ENCODE measurements at regions not wholly inside any gene's neighbourhood (a gene's known extent, or its start where the extent isn't known, plus 50 kb on each side); places are given as distances from the start of the nearest gene placed in this dataset.
"Not testable (repeated sequence)": the region's sequence is repeated elsewhere in the genome, so short reads cannot be mapped to it uniquely, and the experiment has no call there.

DNA sequence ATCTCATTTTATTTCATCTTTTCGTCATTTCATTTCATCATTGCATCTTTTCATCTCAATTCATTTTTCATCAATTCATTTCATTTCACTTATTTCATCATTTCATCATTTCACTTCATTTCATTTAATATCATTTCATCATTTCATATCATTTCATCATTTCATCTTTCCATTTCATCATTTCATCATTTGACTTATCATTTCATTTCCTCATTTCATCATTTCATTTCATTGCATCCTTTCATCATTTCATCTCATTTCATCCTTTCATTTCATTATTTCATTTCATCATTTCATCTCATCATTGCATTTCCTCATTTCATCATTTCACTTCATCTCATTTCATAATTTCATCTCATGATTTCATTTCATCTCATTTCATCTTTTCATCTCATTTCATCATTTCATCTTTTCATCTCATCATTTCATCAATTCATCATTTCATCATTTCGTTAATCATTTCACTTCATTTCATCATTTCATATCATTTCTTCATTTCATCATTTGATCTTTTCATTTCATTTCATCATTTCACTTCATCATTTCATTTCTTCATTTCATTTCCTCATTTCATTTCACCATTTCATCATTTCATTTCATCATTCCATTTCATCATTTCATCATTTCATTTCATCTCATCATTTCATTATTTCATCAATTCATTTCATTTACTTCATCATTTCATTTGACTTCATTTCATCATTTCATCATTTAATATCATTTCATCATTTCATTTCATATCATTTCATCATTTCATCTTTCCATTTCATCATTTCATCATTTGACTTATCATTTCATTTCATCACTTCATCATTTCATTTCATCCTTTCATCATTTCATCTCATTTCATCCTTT, 176.2 kb downstream of the ZNF92 start:
- not testable (repeated sequence) for DNase-seq (ENCODE audit: low read depth); H3K27me3 ChIP-seq (ENCODE audit: control insufficient read depth, insufficient read depth, low read length); H3K36me3 ChIP-seq (ENCODE audit: control insufficient read depth, insufficient read depth, low read length); FAIRE-seq; H3K4me3 ChIP-seq (ENCODE audit: low read depth, low read length)

DNA sequence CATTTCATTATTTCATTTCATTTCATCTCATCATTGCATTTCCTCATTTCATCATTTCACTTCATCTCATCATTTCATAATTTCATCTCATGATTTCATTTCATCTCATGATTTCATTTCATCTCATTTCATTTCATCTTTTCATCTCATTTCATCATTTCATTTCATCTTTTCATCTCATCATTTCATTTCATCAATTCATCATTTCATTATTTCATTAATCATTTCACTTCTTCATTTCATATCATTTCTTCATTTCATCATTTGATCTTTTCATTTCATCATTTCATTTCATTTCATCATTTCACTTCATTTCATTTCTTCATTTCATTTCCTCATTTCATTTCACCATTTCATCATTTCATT, 176.8 kb downstream of the ZNF92 start:
- not testable (repeated sequence) for H3K4me3 ChIP-seq (ENCODE audit: low read depth, low read length); H3K27me3 ChIP-seq (ENCODE audit: control insufficient read depth, insufficient read depth, low read length); H3K36me3 ChIP-seq (ENCODE audit: control insufficient read depth, insufficient read depth, low read length); DNase-seq (ENCODE audit: low read depth); FAIRE-seq

DNA sequence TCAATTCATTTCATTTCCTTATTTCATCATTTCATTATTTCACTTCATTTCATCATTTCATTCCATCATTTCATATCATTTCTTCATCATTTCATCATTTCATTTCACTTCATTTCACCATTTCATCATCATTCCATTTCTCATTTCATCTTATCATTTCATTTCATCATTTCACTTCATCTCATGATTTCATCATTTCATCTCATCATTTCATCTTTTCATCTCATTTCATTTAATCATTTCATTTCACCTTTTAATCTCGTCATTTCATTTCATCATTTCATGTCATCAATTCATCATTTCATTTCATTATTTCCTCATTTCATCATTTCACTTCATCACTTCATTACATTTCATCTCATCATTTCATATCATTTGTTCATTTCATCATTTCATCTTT, 177.4 kb downstream of the ZNF92 start:
- not testable (repeated sequence) for FAIRE-seq; H3K36me3 ChIP-seq (ENCODE audit: control insufficient read depth, insufficient read depth, low read length); H3K4me3 ChIP-seq (ENCODE audit: low read depth, low read length); H3K27me3 ChIP-seq (ENCODE audit: control insufficient read depth, insufficient read depth, low read length); DNase-seq (ENCODE audit: low read depth)

DNA sequence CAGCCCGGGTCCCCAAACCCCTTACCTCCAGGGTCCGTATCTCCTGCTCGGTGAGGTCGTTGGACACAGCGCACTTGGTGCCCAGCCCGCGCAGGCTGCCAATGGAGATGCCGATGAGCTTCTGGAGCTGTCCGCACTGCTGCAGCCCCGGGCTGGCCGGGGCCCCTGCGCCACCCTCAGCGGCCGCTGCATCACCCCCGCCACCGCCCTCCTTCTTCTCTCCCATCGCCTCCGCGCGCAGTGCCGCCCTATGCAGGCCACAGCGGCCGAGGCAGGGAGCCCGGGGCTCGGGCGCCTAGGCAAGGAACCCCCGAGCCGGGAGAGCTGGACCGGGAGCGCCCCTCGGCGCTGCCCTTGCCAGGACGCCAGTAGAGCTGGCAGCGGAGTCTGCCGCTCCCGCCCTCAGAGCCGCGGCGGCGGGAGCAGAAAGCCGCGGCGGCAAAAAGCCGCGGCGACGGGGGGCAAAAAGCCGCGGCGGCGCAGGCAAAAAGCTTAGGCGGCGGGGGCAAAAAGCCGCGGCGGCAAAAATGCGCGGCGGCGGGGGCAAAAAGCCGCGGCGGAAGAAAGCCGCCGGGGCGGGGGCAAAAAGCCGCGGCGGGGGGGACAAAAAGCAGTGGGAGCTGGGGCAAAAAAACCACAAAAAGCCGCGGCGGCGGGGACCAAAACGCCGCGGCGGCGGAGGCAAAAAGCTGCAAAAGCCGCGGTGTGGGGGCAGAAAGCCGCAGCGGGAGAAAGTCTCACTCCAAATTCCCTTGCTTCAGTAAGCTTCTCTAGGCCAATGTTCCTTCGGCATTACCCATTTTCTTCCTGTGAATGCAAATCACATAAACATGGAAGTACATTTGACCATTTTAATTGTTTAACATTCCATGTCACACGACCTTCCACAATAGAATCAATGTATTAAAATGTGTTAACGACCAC, 181.2 kb downstream of the ZNF92 start:
- not testable (repeated sequence) for FAIRE-seq; DNase-seq (ENCODE audit: low read depth); H3K4me3 ChIP-seq (ENCODE audit: low read depth, low read length); H3K27me3 ChIP-seq (ENCODE audit: control insufficient read depth, insufficient read depth, low read length); H3K36me3 ChIP-seq (ENCODE audit: control insufficient read depth, insufficient read depth, low read length)

DNA sequence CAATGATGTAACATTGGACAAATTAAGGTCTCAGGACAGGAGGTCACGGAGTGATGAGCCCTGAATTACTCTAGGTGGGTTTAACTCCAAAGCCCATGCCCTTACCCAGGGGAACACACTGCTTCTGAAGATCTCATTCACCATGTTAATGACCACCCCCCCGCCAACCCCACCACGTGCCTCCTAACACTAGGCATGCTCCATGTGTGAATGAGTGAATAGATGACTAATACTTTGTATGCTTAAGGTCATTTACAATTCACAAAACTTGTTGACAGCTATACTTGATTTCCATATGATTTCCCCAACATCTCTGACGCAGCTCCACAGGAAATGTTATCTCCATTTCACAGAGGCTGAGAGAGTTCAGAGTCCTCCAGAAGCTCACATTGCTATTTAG, 184.9 kb downstream of the ZNF92 start:
- not testable (repeated sequence) for H3K4me3 ChIP-seq (ENCODE audit: low read depth, low read length); H3K36me3 ChIP-seq (ENCODE audit: control insufficient read depth, insufficient read depth, low read length); H3K27me3 ChIP-seq (ENCODE audit: control insufficient read depth, insufficient read depth, low read length); FAIRE-seq
- peak; percentile 91 for DNase-seq (ENCODE audit: low read depth)

DNA sequence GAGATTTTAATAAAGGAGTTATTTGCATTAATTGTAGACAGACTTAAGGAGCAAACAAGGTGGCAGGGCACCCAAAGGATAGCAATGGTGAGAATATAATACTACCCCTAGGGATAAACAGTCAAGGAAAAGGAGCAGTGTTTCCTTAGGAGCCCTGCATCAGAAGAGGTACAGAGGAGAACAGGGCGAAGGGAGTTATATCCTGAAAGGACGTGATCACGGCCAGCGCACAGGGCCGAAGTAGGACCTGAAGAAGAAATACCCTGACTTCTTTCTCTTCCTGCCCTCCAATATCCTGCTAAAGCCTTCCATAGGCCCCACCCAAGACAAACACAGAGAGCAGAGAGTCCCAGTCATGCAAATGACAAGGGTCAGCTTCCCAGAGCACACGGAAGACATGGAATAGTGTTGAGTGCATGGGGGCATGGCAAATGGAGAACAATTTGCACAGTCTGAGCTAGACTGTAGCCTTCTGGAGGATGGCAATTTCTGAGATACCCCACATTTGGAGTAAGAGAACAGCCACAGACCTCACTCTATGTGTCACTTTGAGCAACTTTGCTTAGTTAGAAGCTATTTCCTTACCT, 188.2 kb downstream of the ZNF92 start:
- not testable (repeated sequence) for DNase-seq (ENCODE audit: low read depth); H3K4me3 ChIP-seq (ENCODE audit: low read depth, low read length); H3K36me3 ChIP-seq (ENCODE audit: control insufficient read depth, insufficient read depth, low read length); H3K27me3 ChIP-seq (ENCODE audit: control insufficient read depth, insufficient read depth, low read length); FAIRE-seq

DNA sequence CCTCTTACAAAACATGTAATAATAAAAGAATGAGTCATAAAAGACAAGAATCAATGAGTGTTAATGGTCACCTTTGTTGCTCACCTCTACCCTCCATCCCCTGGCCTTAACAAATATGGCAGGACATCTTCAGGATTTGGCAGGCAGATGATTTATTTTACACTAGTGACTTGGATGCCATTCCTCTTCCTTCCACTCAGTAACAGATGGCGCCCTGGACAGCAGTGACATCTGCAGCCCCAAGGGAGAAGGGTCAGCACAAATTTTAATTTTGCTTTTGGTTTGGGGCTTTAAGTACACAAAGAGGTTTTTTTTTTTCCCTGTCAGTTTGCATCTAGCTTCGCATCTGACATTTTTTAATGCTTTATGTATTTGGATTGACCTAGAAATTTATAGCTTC, 188.9 kb downstream of the ZNF92 start:
- DNase-seq (ENCODE audit: low read depth); H3K27me3 ChIP-seq (ENCODE audit: control insufficient read depth, insufficient read depth, low read length); H3K36me3 ChIP-seq (ENCODE audit: control insufficient read depth, insufficient read depth, low read length); H3K4me3 ChIP-seq (ENCODE audit: low read depth, low read length); FAIRE-seq: not testable (repeated sequence)

DNA sequence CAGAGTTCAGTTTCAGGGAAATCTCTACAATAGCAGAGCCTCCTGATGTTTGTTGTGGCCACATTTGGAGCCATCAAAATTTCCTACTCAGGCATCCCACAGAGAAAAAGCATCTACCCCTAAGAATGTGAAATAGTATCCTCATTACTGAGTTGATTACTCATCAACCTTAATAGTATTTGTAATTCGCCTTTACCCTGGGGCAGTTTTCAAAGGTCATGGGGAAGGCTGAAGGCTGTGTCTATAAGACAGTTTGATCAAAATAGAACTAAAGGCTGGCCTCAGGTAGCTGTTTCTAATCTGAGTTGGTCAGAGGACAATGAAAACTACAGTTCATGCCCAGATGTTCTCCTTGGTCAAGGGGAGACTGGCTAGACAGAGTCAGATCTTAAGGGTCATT, 189.7 kb downstream of the ZNF92 start:
- DNase-seq (ENCODE audit: low read depth); H3K4me3 ChIP-seq (ENCODE audit: low read depth, low read length); H3K27me3 ChIP-seq (ENCODE audit: control insufficient read depth, insufficient read depth, low read length); H3K36me3 ChIP-seq (ENCODE audit: control insufficient read depth, insufficient read depth, low read length); FAIRE-seq: not testable (repeated sequence)

DNA sequence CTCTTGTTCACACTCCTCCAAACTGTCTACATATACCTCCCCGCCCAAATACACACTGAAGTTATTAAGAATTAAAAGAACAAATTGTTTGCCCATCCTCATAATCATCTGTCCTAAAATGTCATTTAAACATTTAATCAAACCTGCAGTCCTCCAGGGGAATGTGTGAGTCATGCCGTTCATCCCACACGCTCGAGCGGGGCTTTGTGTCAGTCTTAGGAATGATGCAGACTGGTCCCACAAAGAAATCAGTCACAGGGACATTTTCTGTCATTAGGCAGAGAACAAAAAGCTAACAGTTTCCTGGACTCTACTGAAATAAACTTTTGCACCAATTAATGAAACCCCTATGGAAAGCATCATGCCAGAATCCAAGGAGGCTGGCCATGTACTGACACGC, 194.6 kb downstream of the ZNF92 start:
- H3K4me3 ChIP-seq (ENCODE audit: low read depth, low read length); FAIRE-seq; DNase-seq (ENCODE audit: low read depth); H3K36me3 ChIP-seq (ENCODE audit: control insufficient read depth, insufficient read depth, low read length); H3K27me3 ChIP-seq (ENCODE audit: control insufficient read depth, insufficient read depth, low read length): not testable (repeated sequence)

DNA sequence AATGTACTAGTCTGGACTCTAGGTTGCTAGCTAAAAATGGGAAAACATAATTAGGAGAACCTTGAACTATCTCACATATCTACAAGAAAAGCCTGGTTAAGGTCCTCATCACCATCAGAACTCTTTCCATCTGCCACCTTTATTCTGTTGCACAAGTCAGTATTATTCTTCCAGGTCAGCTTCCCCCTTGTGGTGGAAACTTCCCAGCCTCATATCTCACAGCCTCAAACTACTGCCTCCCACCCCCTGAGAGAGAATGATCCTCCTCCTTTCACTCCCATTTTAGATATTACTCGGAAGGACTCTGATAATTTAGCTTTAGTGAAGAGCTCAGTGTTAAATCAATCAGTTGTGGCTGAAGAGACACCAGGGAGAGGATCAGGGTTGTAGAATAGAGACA, 197.3 kb downstream of the ZNF92 start:
- not testable (repeated sequence) for DNase-seq (ENCODE audit: low read depth); H3K4me3 ChIP-seq (ENCODE audit: low read depth, low read length); FAIRE-seq; H3K27me3 ChIP-seq (ENCODE audit: control insufficient read depth, insufficient read depth, low read length); H3K36me3 ChIP-seq (ENCODE audit: control insufficient read depth, insufficient read depth, low read length)

DNA sequence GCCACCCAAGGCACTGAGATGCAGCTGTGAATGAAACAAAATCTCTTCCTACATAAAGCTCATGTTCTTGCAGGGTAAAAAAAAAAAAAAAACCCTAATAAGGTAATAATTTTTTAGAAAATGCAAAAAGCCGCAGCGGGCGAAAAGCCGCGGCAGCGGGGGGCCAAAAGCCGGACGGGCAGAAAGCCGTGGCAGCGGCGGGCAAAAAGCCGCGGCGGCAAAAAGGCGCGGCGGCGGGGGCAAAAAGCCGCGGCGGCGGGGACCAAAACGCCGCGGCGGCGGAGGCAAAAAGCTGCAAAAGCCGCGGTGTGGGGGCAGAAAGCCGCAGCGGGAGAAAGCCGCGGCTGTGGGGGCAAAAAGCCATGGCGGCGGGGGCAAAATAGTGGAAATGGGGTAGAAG, 198.9 kb downstream of the ZNF92 start:
- H3K4me3 ChIP-seq (ENCODE audit: low read depth, low read length); H3K36me3 ChIP-seq (ENCODE audit: control insufficient read depth, insufficient read depth, low read length); FAIRE-seq; DNase-seq (ENCODE audit: low read depth); H3K27me3 ChIP-seq (ENCODE audit: control insufficient read depth, insufficient read depth, low read length): not testable (repeated sequence)

DNA sequence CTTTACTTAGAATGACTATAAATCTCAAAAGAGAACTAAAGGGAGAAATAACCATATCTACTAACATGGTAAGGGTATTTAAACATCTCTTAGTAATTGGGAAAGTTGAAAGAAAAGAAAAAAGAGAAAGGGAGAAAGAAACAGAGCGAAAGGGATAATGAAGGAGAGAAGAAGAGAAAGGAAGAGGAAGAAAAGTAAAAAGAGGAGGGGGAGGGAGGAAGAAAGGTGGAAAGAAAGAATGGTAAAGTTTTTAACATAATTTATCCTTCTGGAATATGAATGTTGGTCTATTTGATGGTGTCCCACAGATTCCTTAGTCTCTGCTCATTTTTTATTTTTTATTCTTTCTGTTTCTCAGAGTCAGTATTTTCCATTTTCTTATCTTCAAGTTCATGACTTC, 202.7 kb downstream of the ZNF92 start:
- not testable (repeated sequence) for DNase-seq (ENCODE audit: low read depth); FAIRE-seq; H3K27me3 ChIP-seq (ENCODE audit: control insufficient read depth, insufficient read depth, low read length); H3K4me3 ChIP-seq (ENCODE audit: low read depth, low read length); H3K36me3 ChIP-seq (ENCODE audit: control insufficient read depth, insufficient read depth, low read length)

DNA sequence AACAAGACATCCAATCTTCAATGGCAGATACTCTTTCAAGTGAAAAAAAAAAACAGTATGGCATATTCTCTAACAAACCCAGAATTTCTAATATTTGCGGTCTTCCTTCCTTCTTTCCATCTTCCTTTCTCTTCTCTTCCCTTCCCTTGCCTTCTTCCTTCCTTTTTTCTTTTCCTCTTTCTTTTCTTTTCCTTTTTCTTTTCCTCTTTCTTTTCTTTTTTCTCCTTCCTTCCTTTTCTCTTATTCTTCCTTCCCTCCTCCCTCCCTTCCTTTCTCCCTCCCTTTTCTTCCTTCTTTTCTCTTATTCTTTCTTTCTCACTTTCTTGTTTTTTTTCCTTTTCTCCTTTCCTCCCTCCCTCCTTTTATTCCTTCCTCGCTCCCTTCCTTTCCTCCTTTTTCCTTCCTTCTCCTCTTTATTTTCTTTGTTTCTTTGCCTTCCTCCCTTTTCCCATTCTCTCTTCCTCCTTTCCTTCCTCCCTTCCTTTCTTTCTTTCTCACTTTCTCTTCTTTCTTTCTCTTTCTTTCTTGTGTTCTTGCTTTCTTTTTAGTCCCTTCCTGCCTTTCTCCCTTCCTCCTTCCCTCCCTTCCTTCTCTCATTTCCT, 209.0 kb downstream of the ZNF92 start:
- not testable (repeated sequence) for FAIRE-seq

DNA sequence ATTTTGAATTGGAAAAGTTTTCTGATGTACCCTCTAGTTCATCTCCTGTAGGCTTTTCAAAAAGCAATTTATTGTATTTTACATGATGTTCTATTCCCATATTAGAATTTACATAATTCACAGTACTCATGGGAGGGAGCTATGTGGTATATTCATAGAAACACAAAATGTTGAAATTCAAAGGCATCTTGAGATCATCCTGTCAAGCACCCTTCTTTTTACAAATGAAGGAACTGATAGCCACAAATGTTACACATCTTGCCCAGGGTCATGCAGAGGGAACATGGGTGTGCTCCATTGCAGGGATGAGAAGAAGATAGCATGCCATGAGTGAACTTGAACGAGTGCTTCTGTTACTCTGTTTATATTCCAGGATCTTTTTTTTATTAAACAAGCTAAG, 228.8 kb downstream of the ZNF92 start:
- not testable (repeated sequence) for H3K36me3 ChIP-seq (ENCODE audit: control insufficient read depth, insufficient read depth, low read length); FAIRE-seq; H3K4me3 ChIP-seq (ENCODE audit: low read depth, low read length); DNase-seq (ENCODE audit: low read depth); H3K27me3 ChIP-seq (ENCODE audit: control insufficient read depth, insufficient read depth, low read length)

More for the DNA sequence above, 209.0 kb downstream of the ZNF92 start:
- not testable (repeated sequence) for H3K36me3 ChIP-seq (ENCODE audit: control insufficient read depth, insufficient read depth, low read length); DNase-seq (ENCODE audit: low read depth); H3K27me3 ChIP-seq (ENCODE audit: control insufficient read depth, insufficient read depth, low read length); H3K4me3 ChIP-seq (ENCODE audit: low read depth, low read length)
